GM23338 (cell line): ENCODE measurements at regions not wholly inside any gene's neighbourhood (a gene's known extent, or its start where the extent isn't known, plus 50 kb on each side); places are given as distances from the start of the nearest gene placed in this dataset.

Experiments
- ATAC-seq: fragments of 200-7000 bp; cut with Tn5 transposase; 3 replicates; pipeline ENCODE4 v1.9.1; 2020
- DNase-seq: peaks from one replicate; pipeline ENCODE4 v3.0.0-alpha.2; 2015; ENCODE audit warnings: low spot score
- H2AFZ ChIP-seq: fragments of 200-600 bp; sonication (generic); 2 replicates; pipeline ENCODE4 v1.8.0; 2016; ENCODE audit warnings: antibody characterized with exemption, mild to moderate bottlenecking, moderate library complexity
- H3F3A ChIP-seq: fragments of 200-600 bp; sonication (generic); replicated peaks from 2 replicates; pipeline ENCODE4 v1.8.0; 2017; ENCODE audit warnings: antibody characterized with exemption, mixed run types, low read depth
- H3K27ac ChIP-seq: fragments of 200-600 bp; sonication (generic); 2 replicates; pipeline ENCODE4 v1.6.1; 2016; ENCODE audit warnings: low read depth
- H3K27me3 ChIP-seq: fragments of 200-600 bp; sonication (generic); 2 replicates; pipeline ENCODE4 v1.8.0; 2016; ENCODE audit warnings: mild to moderate bottlenecking, mixed run types, moderate library complexity; ENCODE audit not compliant: insufficient read depth
- H3K36me3 ChIP-seq: fragments of 200-600 bp; sonication (generic); 2 replicates; pipeline ENCODE4 v1.8.0; 2016; ENCODE audit warnings: mild to moderate bottlenecking; ENCODE audit not compliant: insufficient read depth
- H3K4me1 ChIP-seq: fragments of 200-600 bp; sonication (generic); 2 replicates; pipeline ENCODE4 v1.8.0; 2016; ENCODE audit warnings: mild to moderate bottlenecking, moderate library complexity; ENCODE audit not compliant: insufficient read depth
- H3K4me2 ChIP-seq: fragments of 200-600 bp; sonication (generic); 2 replicates; pipeline ENCODE4 v1.7.1; 2017; ENCODE audit warnings: mixed run types
- H3K4me3 ChIP-seq: fragments of 200-600 bp; sonication (generic); 2 replicates; pipeline ENCODE4 v1.6.1; 2016; ENCODE audit warnings: mixed run types
- H3K79me2 ChIP-seq: fragments of 200-600 bp; sonication (generic); replicated peaks from 2 replicates; pipeline ENCODE4 v1.8.0; 2017; ENCODE audit warnings: mild to moderate bottlenecking; ENCODE audit not compliant: insufficient read depth
- H3K9me2 ChIP-seq: fragments of 200-600 bp; sonication (generic); 2 replicates; pipeline ENCODE4 v1.8.0; 2017; ENCODE audit not compliant: insufficient read depth
- H4K20me1 ChIP-seq: fragments of 200-600 bp; sonication (generic); replicated peaks from 2 replicates; pipeline ENCODE4 v1.8.0; 2017; ENCODE audit warnings: mild to moderate bottlenecking; ENCODE audit not compliant: insufficient read depth
- H3K27ac Mint-ChIP-seq: 2 replicates; pipeline ENCODE4 v1.8.0; 2020; ENCODE audit warnings: inconsistent platforms, mild to moderate bottlenecking, moderate library complexity, mixed read lengths
- H3K27me3 Mint-ChIP-seq: 3 replicates; pipeline ENCODE4 v1.8.0; 2022; ENCODE audit warnings: low read depth, mild to moderate bottlenecking, moderate library complexity, mixed read lengths, inconsistent platforms; ENCODE audit not compliant: insufficient read depth, poor library complexity
- H3K36me3 Mint-ChIP-seq: 3 replicates; pipeline ENCODE4 v1.8.0; 2021; ENCODE audit warnings: low read depth, mild to moderate bottlenecking, inconsistent platforms, moderate library complexity, mixed read lengths
- H3K4me1 Mint-ChIP-seq: 3 replicates; pipeline ENCODE4 v1.8.0; 2020; ENCODE audit warnings: mild to moderate bottlenecking, inconsistent platforms, mixed read lengths
- H3K4me3 Mint-ChIP-seq: 3 replicates; pipeline ENCODE4 v1.8.0; 2021; ENCODE audit warnings: moderate library complexity, mild to moderate bottlenecking, inconsistent platforms, mixed read lengths
- H3K9me3 Mint-ChIP-seq: 3 replicates; pipeline ENCODE4 v1.8.0; 2020; ENCODE audit warnings: moderate library complexity, mild to moderate bottlenecking, inconsistent platforms, mixed read lengths
- ETS1 ChIP-seq: IDR thresholded peaks from 2 replicates; pipeline ENCODE4 v1.6.1; 2016; ENCODE audit warnings: antibody characterized with exemption
- EZH2phosphoT487 ChIP-seq: fragments of 200-600 bp; sonication (generic); IDR thresholded peaks from one replicate; pipeline ENCODE4 v1.8.1; 2018; ENCODE audit warnings: antibody characterized with exemption; ENCODE audit not compliant: unreplicated experiment
- NANOG ChIP-seq: IDR thresholded peaks from 2 replicates; pipeline ENCODE4 v1.6.1; 2016; ENCODE audit warnings: antibody characterized with exemption, borderline replicate concordance
- STAT1 ChIP-seq: IDR thresholded peaks from one replicate; pipeline ENCODE4 v1.6.1; 2016; ENCODE audit warnings: antibody characterized with exemption; ENCODE audit not compliant: unreplicated experiment
- ZNF114 ChIP-seq: fragments of 250-450 bp; sonication (Bioruptor Pico); IDR thresholded peaks from 2 replicates; pipeline ENCODE4 v1.5.0; 2020; ENCODE audit warnings: mild to moderate bottlenecking, moderate library complexity
- ZNF331 ChIP-seq: fragments of 250-450 bp; sonication (Bioruptor Pico); IDR thresholded peaks from 2 replicates; pipeline ENCODE4 v1.5.0; 2020; ENCODE audit warnings: low read depth, mild to moderate bottlenecking, moderate library complexity
- ZNF462 ChIP-seq: fragments of 250-450 bp; sonication (Bioruptor Pico); IDR thresholded peaks from 2 replicates; pipeline ENCODE4 v1.5.0; 2020; ENCODE audit warnings: mild to moderate bottlenecking, moderate library complexity

GRCh38 chr5:124923131-124923530, 176.7 kb upstream of the ZNF608 start (continued):
- no peak for TF ChIP-seq ZNF462
- no peak for TF ChIP-seq ZNF331 (CRISPR knock-in tag)

GRCh38 chr5:124924729-124925128, 178.3 kb upstream of the ZNF608 start:
- Histone ChIP-seq H4K20me1 (no peaks in the 10 kb centered on the region), H3K4me2 (no peak overlapping the region), H3K27me3 (no peaks in the 10 kb centered on the region), H3K4me3 (no peak overlapping the region), H3K36me3 (no peaks in the 10 kb centered on the region), H3K27ac (no peak overlapping the region), H3K79me2 (no peaks in the 10 kb centered on the region), H3K9me2 (0 out of 2 replicates have a peak, but pooled peaks cover 3% of the 10 kb centered on the region), H3K4me1 (peaks cover 42% of the 10 kb centered on the region), H3F3A (no peaks in the 10 kb centered on the region), H2AFZ (no peak overlapping the region)
- no peak overlapping the region for H3K27ac Mint-ChIP-seq
- no peak for DNase-seq
- no peak for ATAC-seq
- H3K9me3 Mint-ChIP-seq, result no peaks in the 10 kb centered on the region
- no peaks in the 10 kb centered on the region for H3K27me3 Mint-ChIP-seq
- H3K36me3 Mint-ChIP-seq, result peaks cover 4% of the 10 kb centered on the region; the same call in 1 of the 3 replicates
- H3K4me3 Mint-ChIP-seq, result no peak overlapping the region
- no peaks in the 10 kb centered on the region; the same call in 1 of the 3 replicates for H3K4me1 Mint-ChIP-seq
- TF ChIP-seq NANOG (no peak), ZNF462 (no peak), ETS1 (no peak), EZH2phosphoT487 (no peak), ZNF114 (CRISPR knock-in tag) (no peak), STAT1 (no peak)
